B cell (primary cell): ENCODE measurements at regions not wholly inside any gene's neighbourhood (a gene's known extent, or its start where the extent isn't known, plus 50 kb on each side); places are given as distances from the start of the nearest gene placed in this dataset.

Source experiments
- EZH2 ChIP-seq: IDR thresholded peaks from 2 replicates; pipeline ENCODE4 v1.6.1; 2012; ENCODE audit warnings: borderline replicate concordance, low read depth, mild to moderate bottlenecking, moderate library complexity, low read length; ENCODE audit not compliant: insufficient read depth, poor library complexity, severe bottlenecking
- TF ChIP-seq, protein P1 (sequence below): fragments of 200-600 bp; IDR thresholded peaks from one replicate; pipeline ENCODE4 v1.8.0; 2022; ENCODE audit warnings: antibody characterized with exemption, mild to moderate bottlenecking

DNA sequence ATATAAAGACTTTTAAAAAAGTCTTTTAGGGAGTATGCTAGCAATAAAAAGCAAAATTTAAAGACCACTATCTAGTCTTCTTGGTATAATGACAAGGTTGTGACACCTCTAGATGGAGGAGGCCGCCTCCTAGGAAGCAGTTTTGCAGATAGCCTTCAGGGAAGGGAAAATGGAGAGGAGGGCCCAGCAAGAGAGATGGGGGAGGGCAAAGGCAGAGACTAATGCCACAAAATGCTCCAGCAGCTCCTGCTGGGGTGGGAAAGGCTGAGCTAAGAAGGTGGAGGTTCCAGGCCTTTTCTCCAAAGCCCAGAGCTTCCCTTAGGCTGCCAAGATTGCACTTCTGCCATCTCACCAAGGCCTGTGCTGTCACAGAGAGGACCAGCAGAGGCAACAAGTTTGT lies 153.9 kb upstream of the THSD7B start:
- TF ChIP-seq, protein P1, sequence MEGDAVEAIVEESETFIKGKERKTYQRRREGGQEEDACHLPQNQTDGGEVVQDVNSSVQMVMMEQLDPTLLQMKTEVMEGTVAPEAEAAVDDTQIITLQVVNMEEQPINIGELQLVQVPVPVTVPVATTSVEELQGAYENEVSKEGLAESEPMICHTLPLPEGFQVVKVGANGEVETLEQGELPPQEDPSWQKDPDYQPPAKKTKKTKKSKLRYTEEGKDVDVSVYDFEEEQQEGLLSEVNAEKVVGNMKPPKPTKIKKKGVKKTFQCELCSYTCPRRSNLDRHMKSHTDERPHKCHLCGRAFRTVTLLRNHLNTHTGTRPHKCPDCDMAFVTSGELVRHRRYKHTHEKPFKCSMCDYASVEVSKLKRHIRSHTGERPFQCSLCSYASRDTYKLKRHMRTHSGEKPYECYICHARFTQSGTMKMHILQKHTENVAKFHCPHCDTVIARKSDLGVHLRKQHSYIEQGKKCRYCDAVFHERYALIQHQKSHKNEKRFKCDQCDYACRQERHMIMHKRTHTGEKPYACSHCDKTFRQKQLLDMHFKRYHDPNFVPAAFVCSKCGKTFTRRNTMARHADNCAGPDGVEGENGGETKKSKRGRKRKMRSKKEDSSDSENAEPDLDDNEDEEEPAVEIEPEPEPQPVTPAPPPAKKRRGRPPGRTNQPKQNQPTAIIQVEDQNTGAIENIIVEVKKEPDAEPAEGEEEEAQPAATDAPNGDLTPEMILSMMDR = no peak
- no peak for TF ChIP-seq EZH2
